NCI-H1105 (cell line): ENCODE measurements at regions not wholly inside any gene's neighbourhood (a gene's known extent, or its start where the extent isn't known, plus 50 kb on each side); places are given as distances from the start of the nearest gene placed in this dataset.

ENCODE experiments used
- DNase-seq: peaks from one replicate; lab custom pipeline; 2025; lab: John Stamatoyannopoulos, UW

DNA sequence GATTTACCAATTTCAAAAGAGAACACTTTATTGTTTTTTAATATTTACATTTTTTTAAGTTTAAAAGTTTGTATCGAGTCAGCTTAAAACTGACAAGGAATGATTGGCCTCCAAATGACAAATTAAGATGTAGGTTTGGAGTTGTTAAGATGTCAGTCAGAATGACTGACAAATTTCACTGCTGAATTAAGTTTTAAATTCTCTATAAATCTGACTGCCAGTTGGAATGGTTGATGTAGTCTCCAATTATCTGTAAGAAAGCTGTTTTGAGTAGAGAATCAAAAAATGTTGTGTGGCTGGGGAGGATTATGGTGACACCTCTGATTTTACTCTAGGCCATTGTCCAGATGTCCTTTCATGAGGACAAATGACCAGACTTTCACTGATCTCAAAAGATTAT, 165.3 kb upstream of the CDH20 start:
- DNase-seq: no peak

DNA sequence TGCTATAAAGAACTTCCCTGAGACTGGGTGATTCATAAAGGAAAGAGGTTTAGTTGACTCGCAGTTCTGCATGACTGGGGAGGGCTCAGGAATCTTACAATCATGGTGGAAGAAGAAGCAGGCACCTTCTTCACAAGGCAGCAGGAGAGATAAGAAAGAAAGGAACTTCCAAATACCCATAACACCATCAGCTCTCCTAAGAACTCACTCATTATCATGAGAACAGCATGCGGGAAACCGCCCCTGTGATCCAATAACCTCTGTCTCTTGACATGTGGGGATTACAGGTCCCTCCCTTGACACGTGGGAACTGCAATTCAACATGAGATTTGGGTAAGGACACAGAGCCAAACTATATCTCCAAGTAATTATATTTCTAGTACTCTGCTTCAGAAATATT, 163.8 kb upstream of the CDH20 start:
- no peak for DNase-seq

DNA sequence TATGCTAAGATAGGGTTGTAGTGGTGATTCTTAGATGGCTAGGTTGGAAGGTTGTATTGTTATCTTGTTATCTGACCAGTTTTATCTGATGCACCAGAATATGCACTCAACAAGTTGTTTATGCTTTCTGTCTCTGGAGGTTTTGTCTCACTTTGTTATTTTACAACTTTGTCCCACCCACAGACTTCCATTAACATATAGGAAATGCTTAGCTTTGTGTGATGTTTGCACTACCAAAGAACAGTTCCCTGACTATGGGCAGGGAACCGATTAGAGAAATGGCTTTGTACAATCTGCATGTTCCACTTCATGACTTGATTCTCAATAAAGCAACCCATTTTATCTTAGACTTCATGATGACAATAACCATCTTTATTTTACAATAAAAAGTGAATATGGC, 160.6 kb upstream of the CDH20 start:
- no peak for DNase-seq

DNA sequence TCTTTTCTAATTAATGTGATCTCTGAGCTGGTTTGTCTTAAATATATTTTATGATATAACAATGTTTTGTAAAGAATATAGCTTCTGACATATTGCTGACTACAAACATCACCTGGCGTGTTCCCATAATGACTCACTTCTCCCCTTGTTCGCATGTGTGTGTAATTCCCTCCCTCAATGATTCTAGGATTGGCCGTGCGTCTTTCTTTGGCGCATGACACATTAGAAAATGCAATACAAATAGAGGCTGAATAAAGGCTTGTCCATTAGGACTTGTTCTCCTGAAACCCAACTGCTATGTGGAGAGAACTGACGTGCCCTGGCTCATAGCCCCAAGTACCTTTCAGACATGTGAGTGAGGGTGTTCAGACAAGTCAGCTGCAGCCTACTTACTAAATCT, 159.7 kb upstream of the CDH20 start:
- DNase-seq: no peak

DNA sequence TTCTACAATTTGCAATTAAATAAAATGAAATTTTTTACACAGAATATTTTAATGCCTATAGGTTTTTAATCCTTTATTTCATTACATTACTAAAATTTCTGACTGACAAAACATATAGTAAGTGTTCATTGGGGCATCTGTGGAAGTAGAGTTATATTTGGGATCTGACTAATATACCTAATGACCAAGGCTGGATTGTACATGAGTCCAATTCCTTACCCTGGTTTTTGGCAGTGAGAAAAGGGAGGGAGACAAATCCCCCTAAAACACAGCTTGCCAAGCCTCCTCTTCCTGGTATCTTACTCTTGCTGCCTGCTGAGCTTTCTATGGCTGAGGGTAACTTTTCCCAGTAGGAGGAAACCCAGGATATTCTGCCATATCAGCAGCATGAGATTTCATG, 149.4 kb upstream of the CDH20 start:
- no peak for DNase-seq

DNA sequence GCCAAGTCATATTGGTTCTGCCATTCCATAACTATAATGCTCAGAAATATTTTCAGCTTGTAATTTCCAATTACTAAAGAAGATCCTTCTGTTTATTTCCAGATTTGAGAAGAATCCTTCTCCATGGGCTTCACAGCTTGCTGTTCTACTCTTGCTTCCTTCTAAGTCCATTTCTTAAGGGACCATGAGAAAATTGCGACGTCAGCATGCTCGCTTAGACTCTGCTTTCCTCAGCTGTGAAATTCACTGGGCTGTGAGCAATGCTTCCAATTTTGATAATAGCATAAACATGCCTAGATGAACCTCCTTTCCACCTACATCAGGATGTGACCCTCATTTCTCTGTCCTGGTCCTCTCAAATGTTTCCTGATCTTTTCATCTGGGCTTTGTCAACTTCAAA, 145.3 kb upstream of the CDH20 start:
- no peak for DNase-seq

DNA sequence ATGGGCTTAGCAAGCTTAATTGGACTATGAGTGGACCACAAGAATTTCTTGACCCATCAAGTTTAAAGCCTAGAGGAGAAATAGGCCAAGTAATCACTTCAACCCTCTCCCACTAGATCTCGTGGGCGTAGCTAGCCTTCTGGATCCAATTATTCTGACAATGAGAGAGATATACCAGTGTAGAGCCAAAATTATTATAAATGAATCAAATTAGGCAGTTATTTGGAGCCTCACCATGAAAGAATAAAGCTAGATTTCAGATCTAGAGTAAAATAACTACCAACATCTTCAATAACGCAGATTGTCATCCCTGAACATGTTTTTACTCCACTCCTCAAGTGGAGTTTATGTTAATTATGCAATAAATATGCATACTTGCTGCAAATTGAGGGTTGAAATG, 143.9 kb upstream of the CDH20 start:
- DNase-seq: no peak

DNA sequence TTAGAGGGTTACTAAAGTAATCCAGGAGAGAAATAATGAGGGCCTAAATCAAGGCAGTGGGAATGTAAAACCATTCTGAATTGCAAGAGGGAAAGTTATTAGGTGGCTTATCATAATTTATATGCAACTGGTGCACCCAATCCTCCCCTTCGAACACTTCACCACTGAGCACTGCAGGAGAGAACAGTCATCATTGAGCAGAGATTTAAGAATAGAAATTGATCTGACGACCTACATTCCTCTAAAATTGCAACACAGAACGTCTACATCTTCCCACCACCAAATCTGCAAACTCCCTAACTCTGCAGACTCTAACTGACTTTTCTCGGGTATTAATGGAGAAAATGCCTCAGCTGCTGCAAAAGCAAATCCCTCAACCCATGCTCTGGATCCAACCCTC, 138.5 kb upstream of the CDH20 start:
- DNase-seq: no peak

DNA sequence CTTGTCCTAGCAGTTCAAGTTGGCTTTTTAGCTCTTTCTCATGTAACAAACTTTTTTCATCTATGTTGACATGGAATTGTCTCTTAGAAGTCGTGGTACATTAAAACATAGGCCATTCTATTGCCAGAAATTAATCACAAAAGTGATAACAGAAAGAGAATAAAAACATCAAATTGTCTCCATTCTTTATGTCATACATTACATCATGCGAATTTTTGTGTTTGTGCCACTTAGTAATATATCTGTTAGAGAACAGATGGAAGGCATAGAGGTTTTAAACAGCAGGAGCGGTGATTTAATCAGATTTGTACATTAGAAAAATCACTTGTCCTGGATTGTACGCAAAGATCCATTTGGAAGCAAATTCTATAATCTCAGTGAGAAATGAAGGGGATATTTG, 136.5 kb upstream of the CDH20 start:
- DNase-seq: no peak

DNA sequence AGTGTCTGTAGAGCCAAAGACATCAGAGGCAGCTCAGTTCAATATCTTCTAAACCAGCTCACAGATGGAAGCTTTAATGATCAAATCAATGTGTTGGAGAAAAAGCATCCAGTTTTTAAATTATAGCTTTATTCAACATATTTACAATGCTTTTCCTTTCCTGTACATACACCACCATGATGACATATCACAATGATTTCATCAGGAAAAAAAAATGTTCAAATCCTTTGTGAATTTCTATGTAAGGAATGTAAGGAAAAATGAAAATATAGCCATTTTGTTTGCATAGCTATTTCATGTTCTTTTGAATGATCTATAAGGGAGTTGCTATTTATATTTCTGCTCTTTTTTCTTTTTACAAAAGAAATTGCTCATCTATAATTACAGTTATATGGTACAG, 134.7 kb upstream of the CDH20 start:
- DNase-seq: no peak

DNA sequence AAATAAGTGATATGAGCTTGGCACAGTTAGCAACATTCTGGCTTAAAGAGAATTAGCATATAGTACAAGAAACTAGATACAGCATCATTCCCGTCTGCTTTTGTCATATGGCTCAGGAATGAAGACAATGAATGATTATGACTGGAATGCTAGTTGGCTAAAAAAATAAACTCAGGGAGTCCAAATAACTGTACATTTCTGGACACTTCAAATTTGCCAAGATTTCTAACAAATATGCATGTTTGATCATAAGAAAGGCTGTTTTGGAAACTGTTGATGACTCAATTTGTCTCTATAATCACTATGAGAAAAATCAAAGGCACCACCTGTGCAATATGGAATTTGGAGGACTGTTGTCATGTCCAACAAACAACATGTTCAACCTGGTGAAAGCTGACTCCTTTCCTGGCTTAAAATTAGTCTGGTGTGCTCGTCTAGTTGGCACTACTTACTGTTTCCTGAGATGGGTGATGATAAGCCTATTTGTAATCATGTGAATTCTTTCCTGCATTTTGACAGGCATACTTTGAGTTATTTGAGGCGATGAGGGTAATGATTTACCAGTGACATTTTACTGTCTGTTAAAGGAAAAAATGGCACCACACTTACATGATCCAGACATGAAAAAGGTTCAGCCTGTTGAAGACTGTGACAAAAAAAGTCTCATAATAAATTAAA, 133.9 kb upstream of the CDH20 start:
- no peak for DNase-seq

DNA sequence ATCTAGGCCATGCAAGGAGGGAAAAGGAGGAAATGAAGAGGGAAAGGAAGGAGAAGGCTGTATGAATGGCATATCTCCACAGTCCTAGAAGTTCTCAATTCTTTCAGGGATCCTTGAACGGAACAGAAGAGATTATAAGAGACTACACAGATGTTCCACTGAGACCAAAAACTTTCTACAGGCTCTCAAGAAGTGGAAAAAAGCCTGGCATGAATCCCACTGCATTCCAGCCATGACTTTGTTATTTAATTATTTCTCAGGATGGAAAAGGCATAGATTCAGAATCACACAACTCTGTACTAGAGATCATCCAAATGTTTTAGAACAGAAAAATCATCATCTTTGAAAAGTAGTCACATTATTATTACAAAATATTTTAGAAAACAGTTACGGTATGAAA, 131.7 kb upstream of the CDH20 start:
- DNase-seq: no peak

DNA sequence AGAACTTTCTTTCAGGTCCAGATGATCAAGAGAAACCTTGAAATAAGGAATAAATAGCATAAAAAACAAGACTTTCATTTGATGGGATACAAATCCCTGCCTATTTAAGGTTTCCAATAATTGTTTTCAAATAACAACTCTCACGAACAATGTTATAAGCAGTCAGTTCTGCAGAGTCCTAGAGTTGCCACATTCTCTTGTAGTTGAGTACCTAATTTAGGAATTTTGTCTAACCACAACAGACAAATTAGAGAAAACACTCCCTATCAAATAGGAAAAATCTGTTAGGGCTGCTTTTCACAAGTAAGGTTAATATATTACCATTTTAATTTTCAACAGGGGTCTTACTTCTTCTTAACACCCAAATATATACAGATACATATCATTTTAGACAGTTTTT, 130.1 kb upstream of the CDH20 start:
- no peak for DNase-seq

DNA sequence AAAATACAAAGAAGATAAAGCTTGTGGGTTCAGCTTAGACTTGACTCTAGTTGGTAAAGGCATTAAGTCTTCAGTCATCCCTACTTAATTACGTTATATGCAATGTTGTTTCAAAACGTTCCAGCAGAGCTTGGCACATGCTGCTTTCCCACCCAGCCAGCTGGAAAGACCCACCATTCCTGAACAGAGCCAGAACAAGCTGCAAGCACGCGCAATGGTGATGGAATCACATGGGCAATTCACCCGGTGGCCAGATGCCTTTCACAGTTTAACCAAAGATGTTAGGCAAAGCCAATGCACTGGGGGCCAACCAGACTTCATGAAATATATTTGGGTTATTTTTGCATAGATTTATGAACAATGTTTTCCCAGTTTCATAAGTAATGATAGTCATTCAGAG, 123.4 kb upstream of the CDH20 start:
- DNase-seq: no peak

DNA sequence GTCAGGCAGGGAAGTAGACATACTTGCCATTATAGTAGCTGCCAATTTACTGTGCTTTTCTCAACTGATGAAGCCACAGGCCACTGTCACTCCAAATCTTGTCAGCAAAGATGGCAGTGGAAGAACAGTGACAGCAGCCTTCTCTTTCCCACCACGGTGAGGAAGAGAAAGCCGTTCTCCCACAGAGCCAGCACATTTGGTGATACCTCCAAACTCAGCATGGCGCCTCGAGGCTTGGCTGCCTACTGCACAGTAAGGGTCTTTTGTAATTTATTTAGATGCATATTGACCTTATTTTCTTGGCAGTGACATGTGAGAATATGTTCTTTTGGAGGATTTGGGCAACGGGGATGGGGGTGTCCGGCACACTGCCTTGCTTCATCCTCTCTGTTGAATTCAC, 117.2 kb upstream of the CDH20 start:
- no peak for DNase-seq

DNA sequence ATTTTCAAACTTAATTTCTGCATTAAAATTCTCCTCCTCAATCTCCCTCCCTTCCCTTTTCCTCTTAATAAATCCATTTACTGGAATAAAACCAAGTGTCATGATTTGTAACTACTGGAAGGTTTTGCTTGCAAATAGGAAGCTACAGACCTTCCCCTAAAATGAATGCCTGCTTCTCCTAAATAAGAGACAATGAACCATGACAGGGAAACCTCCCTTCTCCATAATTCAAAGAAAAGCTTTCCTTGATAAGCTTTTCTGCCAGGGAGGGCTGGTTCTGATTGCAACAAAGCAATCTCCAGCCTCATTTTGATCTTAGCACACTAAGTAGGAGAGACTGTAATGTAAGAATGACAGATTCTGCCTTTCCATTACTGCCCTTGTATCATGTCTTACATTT, 111.0 kb upstream of the CDH20 start:
- no peak for DNase-seq

DNA sequence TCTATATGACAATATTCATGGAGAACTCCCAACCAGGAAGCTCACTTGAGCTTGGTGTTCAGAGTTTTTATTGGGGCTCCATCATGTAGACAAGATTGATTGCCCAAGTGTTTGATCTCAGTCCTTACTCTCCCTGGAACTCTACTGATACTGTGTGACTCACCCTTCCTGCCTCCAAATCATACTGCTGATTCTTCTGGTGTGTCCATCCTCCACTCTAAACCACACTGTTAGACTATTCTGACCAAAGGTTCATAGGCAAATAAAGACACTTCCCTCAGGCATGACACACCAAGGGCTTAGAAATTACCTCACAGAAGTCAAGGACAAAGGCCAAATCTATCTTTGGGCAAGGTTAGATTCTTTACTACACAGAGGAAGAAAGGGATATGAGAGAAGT, 107.9 kb upstream of the CDH20 start:
- DNase-seq: no peak

DNA sequence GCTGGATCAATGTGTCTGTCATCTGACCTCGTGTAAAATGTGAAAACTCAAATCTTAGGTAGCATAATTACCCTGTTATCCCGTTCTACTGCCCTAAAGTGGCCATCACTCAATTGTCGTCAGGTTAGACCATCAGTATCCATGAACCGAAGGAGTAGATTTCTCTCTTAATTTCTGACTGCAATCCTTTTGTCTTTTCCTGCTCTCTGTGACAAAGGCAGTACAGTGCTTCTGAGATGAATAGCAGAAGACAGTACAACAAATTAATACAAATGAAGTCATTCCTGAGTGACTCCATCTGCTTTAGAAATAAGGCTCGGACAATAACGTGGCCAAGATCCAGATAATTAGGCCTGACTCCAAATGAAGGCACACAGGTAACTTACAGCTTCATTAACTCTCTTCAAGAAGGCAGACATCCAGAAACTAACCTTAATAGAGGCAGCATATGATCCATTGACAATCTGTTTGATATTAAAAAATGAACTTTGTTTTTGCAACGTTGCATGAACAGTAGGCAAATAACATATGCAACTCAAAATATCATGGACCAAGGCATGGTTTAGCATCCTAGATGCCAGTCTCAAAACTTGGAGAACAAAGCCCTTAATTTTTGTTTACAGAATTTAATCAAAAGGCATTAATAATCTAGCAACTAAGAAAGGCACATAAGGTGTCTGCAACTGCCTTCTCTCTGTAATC, 96.7 kb upstream of the CDH20 start:
- no peak for DNase-seq

DNA sequence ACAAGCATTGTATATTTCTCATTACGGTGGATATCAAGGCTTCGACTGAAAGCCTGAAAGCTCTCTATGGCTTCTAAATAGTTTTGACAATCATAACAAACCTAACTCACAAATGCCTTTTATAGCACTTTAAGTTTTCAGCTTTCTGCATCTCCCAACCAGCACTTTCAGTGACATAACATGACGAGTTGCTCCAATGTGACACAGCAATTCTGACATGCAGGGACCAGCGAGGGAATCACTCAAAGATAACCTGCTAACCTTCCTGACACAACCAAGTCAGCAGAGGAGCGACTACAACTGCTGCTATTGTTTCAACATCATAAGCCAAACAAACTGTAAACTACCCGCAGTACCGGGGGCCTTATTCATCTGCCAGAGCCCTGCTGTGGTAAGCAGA, 95.7 kb upstream of the CDH20 start:
- DNase-seq: no peak

DNA sequence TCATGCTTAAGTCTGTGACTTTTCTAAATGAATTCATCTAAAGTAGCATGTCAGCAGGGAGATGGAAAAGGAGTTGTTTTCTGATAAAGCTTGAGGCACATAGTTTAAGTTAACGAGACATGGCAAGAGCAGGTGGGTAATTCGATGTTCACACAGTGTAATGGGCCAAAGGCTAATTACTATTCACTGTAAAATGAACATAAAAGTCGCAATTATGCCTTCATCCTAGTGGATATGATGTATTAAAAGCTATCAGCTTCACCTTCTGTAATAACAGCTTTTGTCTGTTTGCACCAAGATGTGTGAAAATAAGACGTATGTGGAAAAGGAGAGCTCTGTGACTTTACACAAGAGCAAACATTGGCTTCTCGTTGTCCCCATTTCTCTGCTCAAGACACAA, 94.2 kb upstream of the CDH20 start:
- DNase-seq: peak; percentile 30

DNA sequence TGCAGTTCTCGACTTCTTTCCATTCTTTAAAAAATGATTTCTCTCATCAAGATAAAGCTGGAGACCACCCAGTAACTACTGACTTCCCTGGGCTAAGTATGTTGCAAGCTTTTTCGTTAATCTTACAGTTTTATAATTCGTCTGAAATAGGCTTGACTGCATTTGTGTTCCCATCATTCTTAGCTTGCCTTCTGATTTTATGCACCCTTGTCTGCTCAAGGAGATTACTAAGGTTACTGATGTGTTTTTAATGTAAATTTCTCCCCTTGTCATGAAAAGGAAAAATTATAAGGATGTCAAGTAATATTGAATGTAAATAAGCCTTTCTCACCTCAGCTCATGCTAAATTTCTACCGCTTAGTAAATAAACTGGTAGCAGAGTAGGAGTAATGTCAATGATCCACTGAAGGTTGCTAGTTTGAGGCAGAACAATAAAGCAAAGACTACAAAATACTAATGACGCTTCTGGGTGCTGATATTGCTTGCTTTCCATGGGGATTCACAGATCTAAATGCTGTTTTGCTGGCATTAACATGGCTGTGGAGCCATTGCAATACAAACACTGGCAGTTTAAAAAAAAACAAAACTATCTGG, 91.9 kb upstream of the CDH20 start:
- no peak for DNase-seq

DNA sequence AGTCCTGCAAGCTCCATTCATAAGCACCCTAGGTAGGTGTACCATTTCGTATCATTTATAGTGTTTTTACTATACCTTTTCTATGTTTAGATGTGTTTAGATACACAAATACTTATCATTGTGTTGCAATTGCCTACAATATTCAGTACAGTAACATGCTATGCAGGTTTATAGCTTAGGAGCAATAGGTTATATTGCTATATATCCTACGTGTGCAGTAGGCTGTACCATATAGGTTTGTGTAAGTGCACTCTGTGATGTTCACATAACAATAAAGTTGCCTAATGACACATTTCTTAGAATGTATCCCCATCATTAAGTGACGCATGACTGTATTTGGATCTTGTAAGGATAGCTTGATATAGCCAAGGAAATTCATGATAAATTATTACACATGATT, 88.6 kb upstream of the CDH20 start:
- DNase-seq: no peak

DNA sequence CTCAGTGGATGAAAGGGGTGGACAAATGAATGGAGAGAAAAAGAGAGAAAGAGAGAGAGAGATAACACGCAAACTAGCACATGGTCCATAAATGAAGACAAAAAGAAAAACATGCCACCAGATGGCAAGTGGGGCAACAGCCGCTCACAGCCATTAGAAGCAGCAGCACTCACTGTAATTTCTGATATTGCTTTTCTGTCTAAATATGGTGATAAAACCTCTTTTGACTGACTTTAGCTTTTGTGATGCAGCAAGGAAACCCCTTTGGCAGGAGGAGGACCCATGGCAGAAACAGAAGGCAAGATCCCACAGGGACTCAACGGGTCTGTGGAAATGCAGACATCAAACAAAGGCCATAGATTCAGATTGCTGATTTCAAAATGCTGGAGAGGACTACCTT, 88.0 kb upstream of the CDH20 start:
- no peak for DNase-seq

DNA sequence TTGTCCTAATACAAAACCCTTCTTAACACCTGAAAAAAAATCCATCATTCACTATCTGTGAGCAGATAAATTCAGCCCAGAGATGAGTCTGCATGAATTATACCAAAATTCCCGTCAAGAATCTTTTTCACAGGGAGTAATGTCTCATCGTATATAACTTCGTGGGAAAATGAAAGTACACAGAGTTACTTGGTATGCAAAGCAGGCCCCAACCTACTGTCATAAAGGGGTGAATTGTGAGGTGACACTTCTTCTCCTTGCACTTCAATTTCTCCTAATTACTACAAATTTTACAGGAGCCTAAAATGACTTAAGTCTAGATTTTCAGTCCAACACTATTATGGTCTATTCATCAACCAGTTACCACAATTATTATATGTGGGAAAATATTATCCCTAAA, 84.6 kb upstream of the CDH20 start:
- no peak for DNase-seq
